ENCODE measurements at regions not wholly inside any gene's neighbourhood (a gene's known extent, or its start where the extent isn't known, plus 50 kb on each side); places are given as distances from the start of the nearest gene placed in this dataset.
A peak's percentile ranks its signal among the peaks of the same experiment; 100 is the strongest.

- Mint-ChIP-seq H3K27ac (ENCODE audit: unreplicated experiment) (no peak overlapping the region), H3K36me3 (ENCODE audit: unreplicated experiment) (no peaks in the 10 kb centered on the region), H3K27me3 (ENCODE audit: unreplicated experiment) (no peaks in the 10 kb centered on the region), H3K4me3 (ENCODE audit: unreplicated experiment) (no peak overlapping the region), H3K4me1 (ENCODE audit: low read depth, unreplicated experiment) (no peaks in the 10 kb centered on the region), H3K9me3 (ENCODE audit: unreplicated experiment) (no peaks in the 10 kb centered on the region)
- peak; percentile 62 for TF ChIP-seq CTCF (IDR thresholded peaks at IDR 0.05; ENCODE audit: partially characterized antibody, unreplicated experiment)
- no peak for DNase-seq
Observed at GRCh38 chr1:194825382-194825781, 1639.0 kb upstream of the B3GALT2 start.

GRCh38 chr1:194821091-194821490 lies 1634.7 kb upstream of the B3GALT2 start:
- Mint-ChIP-seq H3K9me3 (ENCODE audit: unreplicated experiment) (no peaks in the 10 kb centered on the region), H3K4me3 (ENCODE audit: unreplicated experiment) (no peak overlapping the region), H3K4me1 (ENCODE audit: low read depth, unreplicated experiment) (no peaks in the 10 kb centered on the region), H3K36me3 (ENCODE audit: unreplicated experiment) (no peaks in the 10 kb centered on the region), H3K27ac (ENCODE audit: unreplicated experiment) (no peak overlapping the region), H3K27me3 (ENCODE audit: unreplicated experiment) (no peaks in the 10 kb centered on the region)
- DNase-seq = no peak
- no peak for TF ChIP-seq CTCF (IDR thresholded peaks at IDR 0.05; ENCODE audit: partially characterized antibody, unreplicated experiment)

- H3K4me3 Mint-ChIP-seq (ENCODE audit: unreplicated experiment) = no peak overlapping the region
- no peak for DNase-seq
- no peaks in the 10 kb centered on the region for H3K36me3 Mint-ChIP-seq (ENCODE audit: unreplicated experiment)
- no peaks in the 10 kb centered on the region for H3K27me3 Mint-ChIP-seq (ENCODE audit: unreplicated experiment)
- H3K4me1 Mint-ChIP-seq (ENCODE audit: low read depth, unreplicated experiment) = no peaks in the 10 kb centered on the region
- no peak for TF ChIP-seq CTCF (IDR thresholded peaks at IDR 0.05; ENCODE audit: partially characterized antibody, unreplicated experiment)
- no peak overlapping the region for H3K27ac Mint-ChIP-seq (ENCODE audit: unreplicated experiment)
- H3K9me3 Mint-ChIP-seq (ENCODE audit: unreplicated experiment) = no peaks in the 10 kb centered on the region
Observed at GRCh38 chr1:194818674-194819073, 1632.3 kb upstream of the B3GALT2 start.

GRCh38 chr1:194816859-194817258 lies 1630.4 kb upstream of the B3GALT2 start:
- no peaks in the 10 kb centered on the region for H3K36me3 Mint-ChIP-seq (ENCODE audit: unreplicated experiment)

GRCh38 chr1:194813096-194813495 lies 1626.7 kb upstream of the B3GALT2 start:
- H3K36me3 Mint-ChIP-seq (ENCODE audit: unreplicated experiment) = no peaks in the 10 kb centered on the region
- no peaks in the 10 kb centered on the region for H3K9me3 Mint-ChIP-seq (ENCODE audit: unreplicated experiment)
- no peaks in the 10 kb centered on the region for H3K27me3 Mint-ChIP-seq (ENCODE audit: unreplicated experiment)
- no peak for TF ChIP-seq CTCF (IDR thresholded peaks at IDR 0.05; ENCODE audit: partially characterized antibody, unreplicated experiment)
- DNase-seq = no peak
- no peak overlapping the region for H3K4me3 Mint-ChIP-seq (ENCODE audit: unreplicated experiment)
- H3K4me1 Mint-ChIP-seq (ENCODE audit: low read depth, unreplicated experiment) = no peaks in the 10 kb centered on the region
- no peak overlapping the region for H3K27ac Mint-ChIP-seq (ENCODE audit: unreplicated experiment)

More at GRCh38 chr1:194816859-194817258, 1630.4 kb upstream of the B3GALT2 start:
- TF ChIP-seq CTCF (IDR thresholded peaks at IDR 0.05; ENCODE audit: partially characterized antibody, unreplicated experiment) = no peak
- Mint-ChIP-seq H3K27ac (ENCODE audit: unreplicated experiment) (no peak overlapping the region), H3K4me3 (ENCODE audit: unreplicated experiment) (no peak overlapping the region), H3K27me3 (ENCODE audit: unreplicated experiment) (no peaks in the 10 kb centered on the region), H3K9me3 (ENCODE audit: unreplicated experiment) (no peaks in the 10 kb centered on the region), H3K4me1 (ENCODE audit: low read depth, unreplicated experiment) (no peaks in the 10 kb centered on the region)
- DNase-seq = no peak
